HK-2 (cell line): ENCODE measurements at regions not wholly inside any gene's neighbourhood (a gene's known extent, or its start where the extent isn't known, plus 50 kb on each side); places are given as distances from the start of the nearest gene placed in this dataset.

Experiments
- DNase-seq: peaks from one replicate; pipeline ENCODE4 v3.0.0-alpha.2; 2018; ENCODE audit not compliant: unreplicated experiment

DNA sequence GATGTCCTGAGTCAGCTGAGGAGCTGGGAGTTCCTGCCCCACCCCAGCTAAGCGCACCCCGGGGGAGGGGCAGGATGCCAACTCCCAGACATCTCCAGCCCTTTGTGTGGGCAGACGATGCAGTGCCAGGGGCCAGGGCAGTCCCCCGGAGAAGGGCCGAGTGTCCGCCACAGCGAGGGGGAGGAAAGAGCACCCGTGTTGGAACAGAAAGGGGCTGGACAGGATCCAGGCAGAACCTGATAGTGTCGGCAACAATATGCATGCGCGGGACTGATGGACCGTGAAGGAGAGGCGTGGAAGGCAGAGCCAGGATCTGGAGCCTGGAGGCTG is 1434.7 kb downstream of the BRD1 start:
- DNase-seq, result no peak

DNA sequence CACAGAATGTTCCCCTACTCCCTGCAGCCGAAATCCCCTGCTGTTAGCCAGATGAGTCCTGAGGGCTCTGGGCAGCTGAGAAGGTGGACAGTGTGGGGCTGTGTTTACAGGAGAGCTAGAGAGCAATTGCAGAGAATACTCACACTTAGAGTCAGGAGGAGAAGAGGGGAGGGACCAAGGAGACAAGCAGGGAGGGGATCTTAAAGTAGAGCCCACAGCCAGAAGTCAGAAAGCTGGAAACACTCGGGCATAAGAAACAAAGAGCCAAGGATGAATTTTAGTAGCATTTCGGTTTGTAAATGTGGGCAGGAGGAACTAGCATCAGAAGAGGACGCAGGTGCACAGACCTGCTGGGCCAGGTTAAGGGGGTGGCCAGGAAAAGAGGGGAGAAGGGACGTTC is 1435.9 kb downstream of the BRD1 start:
- DNase-seq, result no peak

DNA sequence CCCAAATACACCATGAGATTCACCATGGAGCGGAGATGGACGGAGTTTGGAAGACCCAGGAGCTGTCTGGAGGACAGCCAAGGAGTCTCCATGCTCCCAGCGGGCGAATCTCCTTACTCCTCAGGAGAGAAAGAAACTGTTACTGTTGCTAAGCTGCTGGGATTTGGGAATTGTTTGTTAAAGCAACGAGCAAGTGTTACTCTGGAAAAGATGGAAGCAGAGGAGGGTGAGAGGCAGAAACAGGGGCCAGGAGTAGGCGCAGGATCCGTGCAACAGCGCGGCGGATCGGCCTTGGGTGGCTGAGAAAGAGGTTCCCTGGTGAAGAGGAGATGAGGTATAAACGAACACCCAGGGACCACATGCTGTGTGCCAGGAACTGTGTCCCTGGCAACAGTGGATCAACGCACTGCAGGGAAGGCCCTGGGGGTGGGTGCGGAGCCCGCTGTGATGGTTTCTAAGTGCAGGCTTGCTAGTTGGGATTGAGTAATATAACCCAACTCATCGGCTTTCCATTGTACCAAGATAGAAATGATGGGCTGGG is 1436.4 kb downstream of the BRD1 start:
- DNase-seq, result no peak

GRCh38 chr22:48389916-48390315 is 1437.8 kb downstream of the BRD1 start:
- DNase-seq, result no peak

- DNase-seq, result no peak
Observed at GRCh38 chr22:48382197-48382596, 1445.5 kb downstream of the BRD1 start.

- no peak for DNase-seq
Observed at GRCh38 chr22:48380016-48380665, 1447.5 kb downstream of the BRD1 start.

- no peak for DNase-seq
Observed at GRCh38 chr22:48379371-48379770, 1448.3 kb downstream of the BRD1 start.

- no peak for DNase-seq
Observed at GRCh38 chr22:48378673-48379072, 1449.0 kb downstream of the BRD1 start.

DNA sequence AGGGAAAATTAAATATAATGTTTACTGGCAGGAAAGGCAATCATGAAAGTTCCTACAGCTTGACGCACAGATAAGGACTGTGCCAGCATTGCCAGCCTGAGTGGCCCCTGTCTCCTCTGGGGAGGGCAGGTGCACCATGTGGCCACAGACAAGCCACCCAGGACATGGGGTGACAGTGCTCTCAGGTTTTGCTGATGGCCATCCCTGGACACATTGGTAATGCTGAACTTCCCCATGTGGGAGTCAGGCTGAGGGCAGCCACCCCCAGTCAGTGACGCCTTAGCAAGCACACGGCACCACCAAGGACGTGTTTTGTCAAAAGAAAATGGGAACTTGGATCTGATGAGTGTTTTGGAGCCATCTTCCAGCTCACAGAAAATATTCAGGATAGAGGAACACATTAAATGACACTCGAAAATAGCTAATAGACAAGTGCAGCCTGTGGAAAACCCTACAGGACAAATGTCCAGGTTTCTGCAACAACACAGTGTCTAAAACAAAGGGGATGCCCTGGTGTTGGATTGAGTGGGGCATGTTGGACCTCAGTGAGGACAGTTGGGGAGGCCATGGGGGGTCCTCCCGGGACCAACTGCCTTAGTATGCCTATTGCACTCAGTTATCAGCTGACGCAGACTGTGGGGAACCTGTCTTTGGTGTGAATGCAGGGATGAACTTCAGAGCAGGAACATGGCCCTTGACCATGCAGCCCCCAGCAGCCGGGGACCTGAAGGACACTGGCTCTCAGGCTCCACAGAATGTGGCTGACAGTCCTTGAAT is 1450.5 kb downstream of the BRD1 start:
- DNase-seq, result no peak

DNA sequence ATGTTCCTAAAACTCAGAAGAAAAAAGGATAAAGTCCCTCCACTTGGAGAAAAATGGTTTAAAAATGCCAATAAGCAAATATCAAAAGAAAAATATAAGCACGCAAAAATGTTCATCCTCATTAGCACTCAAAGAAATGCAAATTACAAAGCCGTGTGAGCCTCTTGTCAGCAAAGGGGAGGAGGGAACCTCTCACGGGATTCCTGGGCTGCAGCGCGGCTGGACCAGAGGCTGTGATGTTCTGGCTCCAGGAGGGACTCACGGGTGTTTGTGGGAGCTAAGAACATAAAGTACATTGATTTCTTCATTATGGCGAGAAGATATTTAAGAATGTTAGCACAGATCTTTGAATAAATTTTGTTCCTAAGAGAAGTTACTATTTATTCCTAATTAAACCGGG is 1451.2 kb downstream of the BRD1 start:
- DNase-seq, result no peak

GRCh38 chr22:48373626-48374173 is 1454.0 kb downstream of the BRD1 start:
- DNase-seq, result no peak

GRCh38 chr22:48372390-48372789 is 1455.3 kb downstream of the BRD1 start:
- DNase-seq, result no peak

- no peak for DNase-seq
Observed at GRCh38 chr22:48371391-48371790, 1456.3 kb downstream of the BRD1 start.

- DNase-seq, result no peak
Observed at GRCh38 chr22:48370508-48371325, 1457.0 kb downstream of the BRD1 start.

DNA sequence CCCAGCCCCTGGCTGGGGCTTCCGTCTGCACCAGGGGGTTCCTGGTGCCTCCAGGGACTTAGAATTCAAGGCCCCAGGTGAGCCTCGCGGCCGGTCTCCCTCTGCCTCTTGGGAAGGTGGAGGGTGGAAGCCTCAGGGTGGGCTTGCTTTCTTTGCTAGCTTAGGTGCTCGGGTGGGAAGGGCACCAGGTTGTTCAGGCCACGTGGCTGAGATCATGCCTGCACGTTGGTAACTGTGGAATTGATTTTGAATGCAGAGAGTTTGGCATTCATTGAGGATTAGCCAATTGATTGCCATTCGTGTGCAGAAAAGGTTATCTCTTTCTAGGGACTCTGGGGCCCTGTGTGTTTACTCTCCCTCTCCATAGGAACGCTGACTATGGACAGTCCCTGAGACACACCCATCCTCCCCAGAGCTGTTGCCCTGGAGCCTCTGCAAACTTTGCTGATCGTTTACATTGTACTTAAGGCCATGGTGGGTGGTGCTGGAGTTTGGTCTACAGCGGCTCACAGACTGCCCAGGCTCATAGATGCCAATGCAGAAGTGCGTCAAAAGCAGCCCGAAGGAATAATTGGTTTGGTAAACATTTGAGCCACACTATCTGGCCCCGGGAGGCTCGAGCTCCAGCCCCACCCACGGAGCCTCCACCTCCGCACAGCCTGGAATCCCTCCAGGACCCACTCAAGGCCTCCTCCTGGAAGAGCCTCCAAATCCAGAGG is 1457.7 kb downstream of the BRD1 start:
- no peak for DNase-seq

GRCh38 chr22:48368975-48369525 is 1458.6 kb downstream of the BRD1 start:
- no peak for DNase-seq

DNA sequence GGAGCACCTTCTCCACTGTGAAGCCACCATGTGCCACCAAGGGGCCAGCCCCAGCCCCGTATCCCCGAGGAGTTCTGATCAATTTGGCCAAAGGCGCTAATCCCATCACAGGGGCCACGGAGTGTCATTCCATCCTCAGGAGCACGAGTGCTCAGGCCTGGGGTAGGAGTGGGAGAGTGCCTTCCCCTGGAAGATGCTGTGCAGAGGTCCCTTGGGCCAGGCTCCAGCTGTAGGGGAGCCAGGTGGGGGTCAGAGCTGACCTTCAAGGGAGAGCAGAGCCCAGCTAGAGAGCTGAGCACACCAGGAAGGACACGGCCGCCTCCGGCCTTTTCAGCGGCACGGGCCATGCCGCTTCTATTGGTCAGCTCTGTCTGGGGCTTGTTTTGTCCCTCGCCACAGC is 1459.9 kb downstream of the BRD1 start:
- DNase-seq, result no peak

DNA sequence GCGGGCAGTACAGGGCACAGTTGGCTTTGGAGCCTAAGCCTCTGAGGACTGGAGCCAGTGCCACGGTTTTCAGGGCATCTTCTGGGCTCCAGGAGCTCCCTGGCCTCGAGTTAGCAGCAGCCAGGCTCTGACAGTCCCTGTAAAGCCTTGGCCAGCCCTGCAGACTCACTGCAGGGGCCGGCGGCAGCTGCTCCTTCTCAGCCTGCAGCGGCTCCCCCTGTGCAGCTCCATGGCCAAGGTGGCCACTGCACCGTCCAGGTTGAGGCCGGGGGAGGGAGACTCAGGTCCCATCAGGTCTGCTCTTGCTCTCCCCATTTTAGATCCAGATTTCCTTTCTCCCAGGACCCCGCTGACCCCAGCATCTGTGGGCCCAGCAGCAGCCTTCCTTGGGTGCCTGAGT is 1461.1 kb downstream of the BRD1 start:
- DNase-seq, result no peak

DNA sequence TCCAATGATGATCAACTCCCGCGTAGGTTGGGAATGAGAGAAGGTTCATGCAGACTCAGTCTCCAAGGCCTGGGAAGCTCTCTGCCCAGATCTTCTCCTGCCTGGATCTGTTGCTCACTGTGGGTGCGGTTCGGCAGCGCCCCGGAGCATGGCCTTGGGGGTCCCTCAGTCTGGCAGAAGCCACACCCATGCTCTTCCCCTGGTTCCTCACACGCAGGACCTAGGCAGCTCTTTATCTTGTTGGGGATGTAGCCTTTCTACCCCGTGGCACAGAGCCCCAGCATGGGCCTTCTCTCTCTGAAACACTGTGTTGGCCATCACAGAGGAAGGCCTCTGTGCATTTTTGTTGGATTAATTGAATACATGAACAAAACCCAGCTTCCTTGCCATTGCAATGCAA is 1461.6 kb downstream of the BRD1 start:
- DNase-seq, result no peak

DNA sequence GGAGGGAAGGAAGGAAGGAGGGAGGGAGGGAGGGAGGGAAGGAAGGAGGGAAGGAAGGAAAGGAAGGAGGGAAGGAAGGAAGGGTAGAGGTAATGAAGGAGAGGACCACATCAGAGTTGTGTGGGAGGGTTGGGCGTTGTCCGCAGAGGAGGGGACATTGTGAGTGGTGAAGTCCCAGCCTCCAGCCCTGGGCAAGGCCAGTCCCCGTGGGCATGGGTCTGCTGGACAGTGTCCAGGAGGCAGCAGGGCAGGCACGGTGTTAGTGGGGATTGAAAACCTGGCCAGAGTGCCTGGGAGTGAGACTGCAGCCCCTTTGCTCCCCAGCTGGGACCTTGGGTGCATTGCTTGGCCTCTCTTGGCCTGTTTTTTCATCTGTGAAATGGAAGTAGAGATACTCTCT is 1462.3 kb downstream of the BRD1 start:
- no peak for DNase-seq

- no peak for DNase-seq
Observed at GRCh38 chr22:48362721-48363404, 1464.8 kb downstream of the BRD1 start.
